Hepatic stellate cell (primary cell): ENCODE measurements at regions not wholly inside any gene's neighbourhood (a gene's known extent, or its start where the extent isn't known, plus 50 kb on each side); places are given as distances from the start of the nearest gene placed in this dataset.
"Not testable (repeated sequence)": the region's sequence is repeated elsewhere in the genome, so short reads cannot be mapped to it uniquely, and the experiment has no call there.

Source experiments
- DNase-seq: peaks from one replicate; pipeline ENCODE4 v3.0.0; 2011; ENCODE audit warnings: low spot score

DNA sequence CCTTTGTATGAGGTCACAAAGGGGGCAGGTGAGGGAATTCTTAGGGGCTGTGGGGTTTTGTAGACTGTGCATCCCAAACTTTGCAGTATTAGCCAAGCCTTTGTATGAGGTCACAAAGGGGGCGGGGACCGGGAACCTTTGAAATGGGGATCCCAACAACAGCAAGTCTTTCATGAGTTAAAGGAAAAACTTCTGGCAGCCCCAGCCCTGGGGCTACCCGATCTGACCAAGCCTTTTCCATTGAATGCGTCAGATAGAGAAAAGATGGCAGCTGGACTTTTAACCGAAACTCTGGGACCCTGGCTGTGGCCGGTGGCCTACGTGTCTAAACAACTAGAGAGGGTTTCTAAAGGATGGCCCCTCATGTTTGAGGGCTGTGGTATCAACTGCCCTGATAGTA lies 79.0 kb upstream of the RUBCNL start:
- not testable (repeated sequence) for DNase-seq

DNA sequence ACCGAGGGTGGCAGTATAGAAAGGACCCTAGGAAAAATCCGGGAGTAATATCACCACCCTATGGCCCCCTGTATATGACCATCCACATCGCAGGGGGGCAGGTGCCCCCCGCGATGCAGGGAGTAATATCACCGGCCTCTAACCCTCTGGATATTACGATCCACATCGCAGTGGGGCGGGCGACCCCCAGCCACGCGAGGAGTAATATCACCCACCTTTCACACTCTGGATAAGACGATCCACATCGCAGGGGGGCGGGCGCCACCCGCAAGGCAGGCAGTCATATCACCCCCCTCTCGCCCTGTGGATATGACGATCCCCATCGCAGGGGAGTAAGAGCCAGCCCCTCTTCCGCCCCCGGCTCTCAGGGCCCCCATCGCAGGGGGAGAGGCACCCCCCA lies 76.7 kb upstream of the RUBCNL start:
- DNase-seq = no peak

DNA sequence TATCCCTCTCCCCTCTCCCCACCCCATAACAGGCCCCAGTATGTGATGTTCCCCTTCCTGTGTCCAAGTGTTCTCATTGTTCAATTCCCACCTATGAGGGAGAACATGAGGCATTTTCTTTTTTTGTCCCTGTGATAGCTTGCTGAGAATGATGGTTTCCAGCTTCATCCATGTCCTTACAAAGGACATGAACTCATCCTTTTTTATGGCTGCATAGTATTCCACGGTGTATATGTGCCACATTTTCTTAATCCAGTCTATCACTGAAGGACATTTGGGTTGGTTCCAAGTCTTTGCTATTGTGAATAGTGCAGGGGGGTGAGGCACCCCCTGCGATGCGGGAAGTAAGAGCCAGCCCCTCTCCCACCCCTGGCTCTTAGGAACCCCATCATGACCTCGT lies 73.2 kb upstream of the RUBCNL start:
- not testable (repeated sequence) for DNase-seq

DNA sequence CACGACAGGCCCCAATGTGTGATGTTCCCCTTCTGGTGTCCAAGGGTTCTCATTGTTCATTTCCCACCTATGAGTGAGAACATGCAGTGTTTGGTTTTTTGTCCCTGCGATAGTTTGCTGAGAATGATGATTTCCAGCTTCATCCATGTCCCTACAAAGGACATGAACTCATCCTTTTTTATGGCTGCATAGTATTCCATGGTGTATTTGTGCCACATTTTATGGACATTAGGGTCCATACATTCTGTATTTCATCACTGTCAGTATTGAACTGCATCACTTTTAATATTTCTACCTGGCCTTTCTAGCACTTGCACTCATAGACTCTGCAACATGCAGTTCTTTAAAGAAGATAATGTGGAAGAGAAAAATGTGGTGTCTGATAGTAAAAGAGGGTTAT lies 70.2 kb upstream of the RUBCNL start:
- DNase-seq = not testable (repeated sequence)

DNA sequence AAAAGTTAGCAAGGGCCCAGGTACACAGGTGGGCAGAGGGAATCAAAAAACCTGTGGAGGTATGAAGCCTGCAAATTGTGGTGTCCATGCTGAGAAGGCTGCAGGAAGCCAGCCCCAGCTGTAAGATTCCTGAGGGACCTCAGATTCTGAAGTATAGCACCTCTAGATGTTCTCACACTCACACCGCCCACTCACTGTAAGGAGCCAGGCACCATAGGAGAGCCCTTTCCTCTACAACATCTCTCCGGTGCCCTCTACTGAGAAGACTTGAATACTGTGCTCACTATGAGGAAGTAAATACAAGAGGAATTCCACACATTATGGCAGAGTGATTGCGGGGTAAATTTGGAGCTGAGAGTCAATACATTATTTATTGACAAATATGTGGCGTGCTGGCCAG lies 68.9 kb upstream of the RUBCNL start:
- not testable (repeated sequence) for DNase-seq

DNA sequence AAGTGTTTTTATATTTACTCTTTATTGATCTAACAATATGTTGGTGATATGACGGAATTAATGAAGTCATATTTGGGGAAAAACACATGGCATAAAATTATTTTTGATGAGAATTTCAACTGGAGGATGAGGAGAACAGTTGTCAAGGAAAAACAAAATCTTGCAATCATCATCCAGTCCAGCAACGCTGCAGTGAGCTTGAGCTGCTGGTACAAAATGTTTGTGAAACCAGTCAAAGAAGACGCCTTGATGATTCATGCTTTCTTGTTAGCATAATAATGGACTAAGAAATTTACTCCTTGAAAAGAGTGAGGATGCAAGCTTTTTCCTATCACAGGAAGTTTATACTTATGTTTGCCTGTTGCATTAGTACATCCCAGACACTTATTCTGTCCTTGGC lies 64.1 kb upstream of the RUBCNL start:
- not testable (repeated sequence) for DNase-seq

DNA sequence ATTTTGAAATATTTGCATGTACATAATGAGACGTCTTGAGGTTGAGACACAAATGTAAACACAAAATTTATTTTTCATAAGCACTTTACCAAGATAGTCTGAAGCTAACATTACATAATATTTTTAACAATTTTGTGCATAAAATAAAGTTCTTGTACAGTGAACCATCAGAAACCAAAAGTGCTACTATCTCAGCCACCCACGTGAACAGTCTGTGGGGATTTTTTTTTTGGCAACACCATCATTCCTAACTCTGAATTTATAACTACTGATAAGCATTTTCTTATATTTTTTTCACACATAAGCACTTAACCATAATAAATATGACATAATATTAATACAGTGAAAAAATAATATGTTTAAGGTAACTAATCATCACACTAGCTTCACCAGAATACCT lies 62.9 kb upstream of the RUBCNL start:
- not testable (repeated sequence) for DNase-seq

DNA sequence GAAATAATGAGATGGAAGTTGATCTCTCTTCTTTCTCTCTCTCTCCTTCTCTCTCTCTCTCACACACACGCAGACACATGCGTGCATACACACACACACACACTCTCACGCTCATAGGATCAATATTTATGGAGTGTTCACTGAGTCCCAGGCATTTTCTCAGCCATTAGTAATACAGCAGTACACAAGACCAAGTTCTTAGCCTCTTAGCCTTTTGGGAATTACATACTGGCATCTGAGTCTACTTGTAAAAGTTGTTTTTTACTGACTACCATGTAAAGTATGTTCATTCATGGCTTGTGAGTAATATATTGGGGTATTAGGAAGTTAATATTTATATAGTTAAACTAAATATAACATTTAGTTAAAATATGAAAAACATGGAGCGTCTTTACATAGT lies 61.1 kb upstream of the RUBCNL start:
- not testable (repeated sequence) for DNase-seq

DNA sequence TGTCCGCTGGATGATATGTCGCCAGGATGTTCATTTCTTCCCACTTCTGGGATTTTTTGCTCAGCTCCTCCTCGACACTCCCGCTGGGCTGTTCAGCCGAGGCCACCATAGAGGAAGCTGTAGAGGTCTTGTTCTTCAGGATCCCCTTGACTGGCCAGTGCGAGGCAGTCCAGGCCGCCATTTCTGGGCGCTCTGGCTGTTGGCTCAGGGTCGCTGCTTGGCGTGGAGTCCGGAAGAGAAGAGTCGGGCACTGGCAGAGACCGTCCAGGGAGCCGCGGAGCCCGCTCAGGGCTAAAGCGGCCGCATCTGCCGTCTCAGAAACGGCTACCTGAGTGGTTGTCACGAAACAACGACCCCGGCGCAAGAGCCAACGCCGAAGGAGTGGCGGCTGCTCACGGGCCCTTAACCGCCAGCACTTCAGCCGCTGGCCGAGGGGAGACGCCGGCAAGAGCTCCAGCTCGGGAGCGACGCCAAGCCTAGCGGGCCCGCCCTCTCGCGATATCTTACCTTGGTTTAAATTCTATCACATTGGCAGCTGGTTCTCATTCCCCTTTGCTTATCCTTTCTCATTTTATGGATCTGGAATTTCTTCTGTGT lies 50.9 kb upstream of the RUBCNL start:
- not testable (repeated sequence) for DNase-seq
